GM18505 (cell line): ENCODE measurements at regions not wholly inside any gene's neighbourhood (a gene's known extent, or its start where the extent isn't known, plus 50 kb on each side); places are given as distances from the start of the nearest gene placed in this dataset.

Experiments used
- ATAC-seq: cut with Tn5 transposase; IDR thresholded peaks from one replicate; pipeline ENCODE4 v1.9.1; 2021; ENCODE audit not compliant: unreplicated experiment
- POLR2A ChIP-seq: IDR thresholded peaks from 4 replicates; pipeline ENCODE4 v1.6.1; 2011; ENCODE audit warnings: borderline replicate concordance; ENCODE audit not compliant: insufficient read depth, insufficient read length; ENCODE audit errors: extremely low read depth

DNA sequence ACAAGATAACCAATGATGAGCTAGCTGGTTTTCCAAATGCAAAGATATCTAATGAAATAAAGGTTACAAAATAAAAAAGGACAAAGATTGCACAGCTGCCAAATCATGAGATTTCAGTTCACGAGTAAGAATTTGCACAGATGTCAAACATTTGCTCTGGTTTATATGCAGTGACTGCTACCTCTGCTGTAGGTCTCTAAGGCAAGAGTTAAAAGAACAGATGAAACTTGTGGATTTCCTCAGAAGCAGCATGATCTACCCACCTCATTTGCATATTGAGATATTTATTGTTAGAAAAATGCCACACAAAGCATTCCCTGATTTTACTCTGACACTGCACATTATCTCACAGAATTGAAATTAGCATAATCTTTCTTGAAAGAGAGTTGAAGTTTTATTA, 763.2 kb upstream of the ZEB2 start:
- ATAC-seq, result no peak
- no peak for TF ChIP-seq POLR2A

- ATAC-seq, result no peak
These were observed 758.0 kb upstream of the ZEB2 start for GRCh38 chr2:145277922-145278321.

DNA sequence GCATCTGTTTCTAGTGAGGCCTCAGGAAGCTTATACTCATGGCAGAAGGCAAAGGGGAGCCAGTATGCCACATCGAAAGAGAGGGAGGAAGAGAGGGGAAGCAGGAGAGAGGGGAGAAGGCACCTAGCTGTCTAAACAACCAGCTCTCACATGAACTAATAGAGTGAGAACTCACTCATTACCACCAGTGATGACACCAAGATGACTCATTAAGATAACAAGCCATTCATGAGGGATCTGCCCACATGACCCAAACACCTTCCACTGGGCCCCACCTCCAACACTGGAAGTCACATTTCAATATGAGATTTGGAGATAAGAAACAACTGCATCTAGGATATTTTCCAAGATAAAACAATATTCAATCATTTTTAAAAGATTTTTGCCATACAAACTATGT, 753.9 kb upstream of the ZEB2 start:
- TF ChIP-seq POLR2A, result no peak
- no peak for ATAC-seq

More at GRCh38 chr2:145277922-145278321, 758.0 kb upstream of the ZEB2 start:
- no peak for TF ChIP-seq POLR2A

DNA sequence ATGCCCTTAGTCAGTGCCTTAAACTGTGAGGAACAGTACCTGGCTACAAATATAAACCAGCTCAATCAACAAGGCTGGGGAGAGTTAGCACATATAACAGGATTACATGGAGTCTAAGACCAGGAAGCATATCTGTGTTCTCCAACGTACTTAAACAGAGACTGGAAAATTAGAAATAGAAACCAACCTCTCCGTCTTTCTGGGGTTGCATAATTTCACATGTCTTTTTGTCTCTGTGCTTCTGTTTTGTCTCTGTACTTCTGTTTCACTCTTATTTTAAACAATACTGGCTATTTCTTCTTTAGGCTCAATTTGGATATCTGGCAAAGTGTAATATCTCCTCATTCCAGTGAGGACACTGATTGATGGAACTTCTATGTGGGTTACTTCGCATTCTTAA, 749.0 kb upstream of the ZEB2 start:
- no peak for ATAC-seq
- TF ChIP-seq POLR2A, result no peak

- ATAC-seq, result no peak
These were observed 747.5 kb upstream of the ZEB2 start for GRCh38 chr2:145267451-145267850.

GRCh38 chr2:145265244-145265643, 745.3 kb upstream of the ZEB2 start:
- no peak for TF ChIP-seq POLR2A
- no peak for ATAC-seq

More at GRCh38 chr2:145267451-145267850, 747.5 kb upstream of the ZEB2 start:
- TF ChIP-seq POLR2A, result no peak

GRCh38 chr2:145260674-145261073, 740.8 kb upstream of the ZEB2 start:
- ATAC-seq, result no peak
- TF ChIP-seq POLR2A, result no peak

DNA sequence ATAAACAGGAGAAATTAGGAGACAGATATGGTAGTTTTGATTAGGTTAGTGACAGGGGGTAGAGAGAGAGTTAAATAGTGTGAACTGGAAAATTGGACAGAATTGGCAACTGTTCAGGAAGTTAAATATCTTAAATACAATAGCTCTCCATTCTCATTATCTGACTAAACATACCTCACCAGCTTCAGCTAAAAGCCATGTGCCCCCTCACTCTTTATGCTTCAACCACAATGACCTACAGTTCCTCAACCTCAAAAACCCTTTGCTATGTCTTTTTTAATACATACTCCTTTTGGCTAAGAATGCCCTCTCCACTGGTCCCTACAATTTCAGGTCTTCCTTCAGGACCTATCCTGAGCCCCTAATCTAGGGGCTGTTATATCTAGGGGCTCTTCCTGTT, 740.2 kb upstream of the ZEB2 start:
- no peak for ATAC-seq
- no peak for TF ChIP-seq POLR2A

GRCh38 chr2:145258903-145259579, 739.1 kb upstream of the ZEB2 start:
- TF ChIP-seq POLR2A, result no peak
- ATAC-seq, result no peak

DNA sequence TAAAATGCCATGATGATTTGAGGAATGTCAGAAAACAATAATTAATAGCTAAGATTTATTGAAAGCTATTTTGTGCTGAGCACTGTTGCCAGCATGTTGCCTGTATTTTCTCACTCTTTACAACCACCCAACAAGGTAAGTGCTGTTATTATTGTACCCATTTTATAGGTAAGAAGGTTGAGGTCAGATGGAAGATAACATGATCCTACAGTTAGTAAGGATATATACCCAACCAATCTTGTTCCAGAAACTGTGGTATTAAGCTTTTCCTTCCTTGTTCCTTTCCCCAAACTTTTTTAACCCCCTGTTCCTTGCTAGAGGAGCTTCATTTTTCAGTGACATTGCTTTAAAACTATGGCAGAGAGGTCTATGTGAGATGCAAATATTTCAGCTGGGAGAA, 738.0 kb upstream of the ZEB2 start:
- ATAC-seq, result no peak

GRCh38 chr2:145256551-145256950, 736.6 kb upstream of the ZEB2 start:
- TF ChIP-seq POLR2A, result no peak
- ATAC-seq, result no peak

More for the DNA sequence above, 738.0 kb upstream of the ZEB2 start:
- no peak for TF ChIP-seq POLR2A

- ATAC-seq, result no peak
- no peak for TF ChIP-seq POLR2A
These were observed 734.4 kb upstream of the ZEB2 start for GRCh38 chr2:145254291-145254690.

- TF ChIP-seq POLR2A, result no peak
- no peak for ATAC-seq
These were observed 733.6 kb upstream of the ZEB2 start for GRCh38 chr2:145253492-145253891.

- no peak for ATAC-seq
- no peak for TF ChIP-seq POLR2A
These were observed 725.5 kb upstream of the ZEB2 start for GRCh38 chr2:145245268-145245870.
